HepG2 (cell line): ENCODE measurements at regions not wholly inside any gene's neighbourhood (a gene's known extent, or its start where the extent isn't known, plus 50 kb on each side); places are given as distances from the start of the nearest gene placed in this dataset.

Experiments used
- ATAC-seq: fragments of 200-7000 bp; cut with Tn5 transposase; 3 replicates; pipeline ENCODE4 v1.9.1; 2020; ENCODE audit warnings: mild to moderate bottlenecking, moderate library complexity
- BruUV-seq: library from RNA; stranded (reverse); fragments of 400-500 nt; replicated peaks from 2 replicates; lab custom pipeline; 2021; lab: Mats Ljungman, UMichigan
- CTCF ChIA-PET: fragments of 300-600 bp; formaldehyde crosslinking; extraction: SDS; loops from one replicate; lab custom pipeline; 2021; ENCODE audit warnings: low total read pairs, inconsistent platforms, low intra/inter-chr PET ratio; lab: Yijun Ruan, JAX
- POLR2A ChIA-PET: fragments of 350-600 bp; sonication (Branson Sonifier 250); formaldehyde crosslinking; loops from one replicate; lab custom pipeline; 2020; ENCODE audit warnings: antibody characterized with exemption, inconsistent platforms; lab: Yijun Ruan, JAX
- DNase-seq: peaks from one replicate; pipeline ENCODE4 v3.0.0-alpha.2; 2015; ENCODE audit warnings: low spot score
- FAIRE-seq: peaks from 3 replicates; lab custom pipeline; 2011; peaks lifted over from hg19 to GRCh38; lab: Jason Lieb, UNC
- H2AFZ ChIP-seq: one replicate; pipeline ENCODE4 v1.6.1; 2011; ENCODE audit warnings: low read length, inconsistent platforms
- H3K27ac ChIP-seq: fragments of 300-600 bp; 3 replicates; pipeline ENCODE4 v1.8.0; 2011; ENCODE audit warnings: mixed run types, mild to moderate bottlenecking, mixed read lengths, low read length, inconsistent platforms; ENCODE audit not compliant: insufficient read depth; ENCODE audit errors: extremely low read length
- H3K27me3 ChIP-seq, 2 experiments: fragments of 200-600 bp in 1 of 2; 2 replicates in 1 of 2; 3 replicates in 1 of 2; pipeline versions ENCODE4 v1.6.0 to v1.8.0; 2011; ENCODE audit warnings: low read length in 2 of 2, mild to moderate bottlenecking in 2 of 2, moderate library complexity in 2 of 2, inconsistent platforms in 1 of 2; ENCODE audit not compliant: insufficient read depth in 2 of 2, control insufficient read depth in 1 of 2
- H3K36me3 ChIP-seq, 2 experiments: fragments of 200-600 bp in 1 of 2; replicated peaks in 1 of 2; 2 replicates in 1 of 2; 3 replicates in 1 of 2; pipeline versions ENCODE4 v1.5.1 to v1.8.0; 2011; ENCODE audit warnings: low read length in 2 of 2, inconsistent platforms in 1 of 2; ENCODE audit not compliant: insufficient read depth in 2 of 2, control insufficient read depth in 1 of 2
- H3K4me1 ChIP-seq: 2 replicates; pipeline ENCODE4 v1.5.1; 2012; ENCODE audit warnings: low read length, inconsistent platforms; ENCODE audit not compliant: insufficient read depth
- H3K4me2 ChIP-seq: 2 replicates; pipeline ENCODE4 v1.6.0; 2011; ENCODE audit warnings: low read depth, low read length, inconsistent platforms
- H3K4me3 ChIP-seq, 3 experiments: fragments of 200-600 bp in 1 of 3; sonication (generic), shearing (Covaris generic) in 1 of 3; replicated peaks in 1 of 3; 2 replicates each; pipeline ENCODE4 v1.5.1; 2011 to 2016; ENCODE audit warnings: low read length in 3 of 3, inconsistent platforms in 2 of 3, low read depth in 2 of 3, mild to moderate bottlenecking in 2 of 3, control low read depth in 1 of 3, mixed read lengths in 1 of 3; ENCODE audit not compliant: insufficient read depth in 1 of 3
- H3K79me2 ChIP-seq: one replicate; pipeline ENCODE4 v1.6.1; 2011; ENCODE audit warnings: low read length, inconsistent platforms; ENCODE audit not compliant: insufficient read depth
- H3K9ac ChIP-seq: 2 replicates; pipeline ENCODE4 v1.6.0; 2011; ENCODE audit warnings: mild to moderate bottlenecking, low read depth, low read length, inconsistent platforms; ENCODE audit not compliant: insufficient read depth
- H3K9me3 ChIP-seq: 2 replicates; pipeline ENCODE4 v1.5.1; 2012; ENCODE audit warnings: mild to moderate bottlenecking, low read length
- H4K20me1 ChIP-seq: 2 replicates; pipeline ENCODE4 v1.6.0; 2011; ENCODE audit warnings: inconsistent platforms, mild to moderate bottlenecking, low read length, moderate library complexity; ENCODE audit not compliant: insufficient read depth
- KLF9 ChIP-seq: IDR thresholded peaks from 2 replicates; pipeline ENCODE4 v1.6.1; 2016; ENCODE audit warnings: low read depth
- MATR3 ChIP-seq: sonication (generic); formaldehyde crosslinking; IDR thresholded peaks from 2 replicates; pipeline ENCODE4 v1.4.0; 2020; ENCODE audit warnings: missing genetic modification reagents
- NFE2L2 ChIP-seq: fragments of 150-350 bp; IDR thresholded peaks from 2 replicates; pipeline ENCODE4 v1.6.1; 2014; ENCODE audit warnings: low read length
- PAXIP1 ChIP-seq: sonication (generic); formaldehyde crosslinking; conservative IDR thresholded peaks from 2 replicates; pipeline ENCODE4 v1.4.0; 2020; ENCODE audit warnings: mild to moderate bottlenecking, missing genetic modification reagents, moderate library complexity
- SRF ChIP-seq: IDR thresholded peaks from 2 replicates; pipeline ENCODE4 v1.6.1; 2011; ENCODE audit warnings: mild to moderate bottlenecking, low read depth, low read length, moderate library complexity
- TGIF2 ChIP-seq: IDR thresholded peaks from 2 replicates; pipeline ENCODE4 v1.6.1; 2016; ENCODE audit warnings: control low read depth, missing compliant biosample characterization
- ZBED4 ChIP-seq: sonication (generic); formaldehyde crosslinking; IDR thresholded peaks from 2 replicates; pipeline ENCODE4 v1.4.0; 2020; ENCODE audit warnings: missing genetic modification reagents, borderline replicate concordance
- ZBTB49 ChIP-seq: sonication (generic); formaldehyde crosslinking; IDR thresholded peaks from 2 replicates; pipeline ENCODE4 v1.4.0; 2020; ENCODE audit warnings: missing genetic modification reagents, borderline replicate concordance
- ZNF121 ChIP-seq: sonication (generic); formaldehyde crosslinking; IDR thresholded peaks from 2 replicates; pipeline ENCODE4 v1.5.0; 2020; ENCODE audit warnings: mild to moderate bottlenecking, missing genetic modification reagents
- ZNF20 ChIP-seq: sonication (generic); formaldehyde crosslinking; IDR thresholded peaks from 2 replicates; pipeline ENCODE4 v1.4.0; 2020; ENCODE audit warnings: mild to moderate bottlenecking, moderate library complexity, missing genetic modification reagents
- ZSCAN12 ChIP-seq: sonication (generic); formaldehyde crosslinking; IDR thresholded peaks from 2 replicates; pipeline ENCODE4 v1.9.0; 2021; ENCODE audit warnings: mild to moderate bottlenecking, missing genetic modification reagents
- WGBS: methylation state at CpG from one replicate; pipeline ENCODE4 v1.1.6; 2017; ENCODE audit warnings: low lambda C conversion rate; 5-methylcytosine and 5-hydroxymethylcytosine counted together
- in situ Hi-C: cut with HindIII; loops from 2 replicates; pipeline ENCODE4 v1.10.0; 2017; ENCODE audit warnings: low pct_unique_long_range_greater_than_20kb; ENCODE audit not compliant: extremely low pct_ligation_motif_present
- intact Hi-C: fragments of 100-400 bp; cut with micrococcal nuclease; formaldehyde crosslinking; loops from one replicate; pipeline ENCODE4 v1.10.0; 2022; ENCODE audit not compliant: unreplicated experiment

- no peak for DNase-seq
- POLR2A ChIA-PET: no interaction called here
- no peaks in the 10 kb centered on the region for H3K79me2 ChIP-seq
- H3K9ac ChIP-seq: no peak overlapping the region
- no peaks in the 10 kb centered on the region for H3K27me3 ChIP-seq
- H4K20me1 ChIP-seq: no peaks in the 10 kb centered on the region
- no peaks in the 10 kb centered on the region for H3K9me3 ChIP-seq
- FAIRE-seq: no peak
- CTCF ChIA-PET: no interaction called here
- intact Hi-C loops (no loop called here), in situ Hi-C loops (no loop called here)
- whole genome bisulfite sequencing: 71% methylated on average over 4 of the region's 5 CpGs
- H2AFZ ChIP-seq: no peak overlapping the region
- no peaks in the 10 kb centered on the region for H3K36me3 ChIP-seq
- H3K4me2 ChIP-seq: no peak overlapping the region
- ATAC-seq: no peak
- H3K4me3 ChIP-seq: no peak overlapping the region
- BruUV-seq: no TSS peak
- no peak for TF ChIP-seq PAXIP1 (CRISPR knock-in tag)
- no peak for TF ChIP-seq ZBED4
- TF ChIP-seq ZNF20 (CRISPR knock-in tag): no peak
- TF ChIP-seq SRF: no peak
- no peak for TF ChIP-seq NFE2L2
- TF ChIP-seq ZSCAN12 (CRISPR knock-in tag): no peak
- no peak for TF ChIP-seq TGIF2 (CRISPR knock-in tag)
- no peak for TF ChIP-seq MATR3 (CRISPR knock-in tag)
- TF ChIP-seq KLF9: no peak
- TF ChIP-seq ZNF121 (CRISPR knock-in tag): no peak
- TF ChIP-seq ZBTB49 (CRISPR knock-in tag): no peak
- no peak overlapping the region for H3K27ac ChIP-seq
- H3K4me1 ChIP-seq: no peaks in the 10 kb centered on the region
These were observed 419.0 kb downstream of the GADD45G start for GRCh38 chr9:90023861-90024260.
